C4-2B (cell line): ENCODE measurements at regions not wholly inside any gene's neighbourhood (a gene's known extent, or its start where the extent isn't known, plus 50 kb on each side); places are given as distances from the start of the nearest gene placed in this dataset.

Experiments used
- ZFX ChIP-seq: fragments of 450-650 bp; IDR thresholded peaks from 2 replicates; pipeline ENCODE4 v1.6.1; 2017
- TF ChIP-seq, protein P1 (sequence below): fragments of 450-650 bp; conservative IDR thresholded peaks from 2 replicates; pipeline ENCODE4 v1.5.1; 2017; ENCODE audit warnings: mild to moderate bottlenecking

DNA sequence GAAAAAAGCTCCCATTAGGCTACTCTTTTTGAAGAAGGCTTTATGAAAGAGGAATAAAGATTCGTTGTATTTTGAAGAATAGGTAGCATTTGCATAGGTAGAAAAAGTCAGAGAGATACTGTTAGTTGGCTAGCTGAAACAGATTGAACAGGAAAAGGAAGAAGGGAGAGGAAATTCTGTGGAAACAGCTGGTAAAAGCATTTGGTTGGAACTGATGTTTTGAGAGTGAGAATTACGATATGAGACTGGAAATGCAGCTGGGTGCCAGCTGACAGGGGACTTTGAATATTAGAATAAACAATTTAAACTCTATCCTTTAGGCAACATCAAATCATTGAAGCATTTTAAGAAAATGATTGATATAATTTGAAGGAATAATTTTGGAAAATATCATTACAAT is 96.7 kb upstream of the CNTNAP5 start:
- TF ChIP-seq, protein P1, sequence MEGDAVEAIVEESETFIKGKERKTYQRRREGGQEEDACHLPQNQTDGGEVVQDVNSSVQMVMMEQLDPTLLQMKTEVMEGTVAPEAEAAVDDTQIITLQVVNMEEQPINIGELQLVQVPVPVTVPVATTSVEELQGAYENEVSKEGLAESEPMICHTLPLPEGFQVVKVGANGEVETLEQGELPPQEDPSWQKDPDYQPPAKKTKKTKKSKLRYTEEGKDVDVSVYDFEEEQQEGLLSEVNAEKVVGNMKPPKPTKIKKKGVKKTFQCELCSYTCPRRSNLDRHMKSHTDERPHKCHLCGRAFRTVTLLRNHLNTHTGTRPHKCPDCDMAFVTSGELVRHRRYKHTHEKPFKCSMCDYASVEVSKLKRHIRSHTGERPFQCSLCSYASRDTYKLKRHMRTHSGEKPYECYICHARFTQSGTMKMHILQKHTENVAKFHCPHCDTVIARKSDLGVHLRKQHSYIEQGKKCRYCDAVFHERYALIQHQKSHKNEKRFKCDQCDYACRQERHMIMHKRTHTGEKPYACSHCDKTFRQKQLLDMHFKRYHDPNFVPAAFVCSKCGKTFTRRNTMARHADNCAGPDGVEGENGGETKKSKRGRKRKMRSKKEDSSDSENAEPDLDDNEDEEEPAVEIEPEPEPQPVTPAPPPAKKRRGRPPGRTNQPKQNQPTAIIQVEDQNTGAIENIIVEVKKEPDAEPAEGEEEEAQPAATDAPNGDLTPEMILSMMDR: no peak
- TF ChIP-seq ZFX: no peak
